ENCODE measurements at regions not wholly inside any gene's neighbourhood (a gene's known extent, or its start where the extent isn't known, plus 50 kb on each side); places are given as distances from the start of the nearest gene placed in this dataset.
"Not testable (repeated sequence)": the region's sequence is repeated elsewhere in the genome, so short reads cannot be mapped to it uniquely, and the experiment has no call there.

GRCh38 chr2:208782097-208782496 is 375.5 kb downstream of the PTH2R start:
- CTCF ChIA-PET = no interaction called here
- TF ChIP-seq EZH2 (IDR thresholded peaks at IDR 0.05; ENCODE audit: low read length, unreplicated experiment) (no peak), EZH2phosphoT487 (IDR thresholded peaks at IDR 0.05; ENCODE audit: borderline replicate concordance, low read length) (no peak), CTCF (conservative IDR thresholded peaks at IDR 0.05; ENCODE audit: low read depth, low read length) (no peak)
- BruUV-seq (replicated peaks) = no TSS peak
- no peak overlapping the region for H3K4me3 ChIP-seq (ENCODE audit: low read length)
- H3K9ac ChIP-seq (ENCODE audit: low read length) = no peak overlapping the region
- ATAC-seq (no peak), DNase-seq (no peak)
- no peaks in the 10 kb centered on the region for H4K20me1 ChIP-seq (ENCODE audit: low read length)
- intact Hi-C loops (cut with micrococcal nuclease) = no loop called here
- H2AFZ ChIP-seq (ENCODE audit: low read length) = no peak overlapping the region
- POLR2A ChIA-PET (ENCODE audit: unreplicated experiment) = no interaction called here
- no peaks in the 10 kb centered on the region for H3K36me3 ChIP-seq (ENCODE audit: low read depth, low read length)
- no peaks in the 10 kb centered on the region for H3F3A ChIP-seq (ENCODE audit: low read length, unreplicated experiment)
- H3K27me3 ChIP-seq (ENCODE audit: low read length) = no peaks in the 10 kb centered on the region
- H3K9me3 ChIP-seq (ENCODE audit: low read length) = no peaks in the 10 kb centered on the region
- H3K79me2 ChIP-seq (ENCODE audit: low read length) = no peaks in the 10 kb centered on the region
- H3K27ac ChIP-seq (ENCODE audit: low read length) = no peak overlapping the region
- no peaks in the 10 kb centered on the region for H3K9me2 ChIP-seq (replicated peaks; ENCODE audit: low read length)
- H3K4me2 ChIP-seq (ENCODE audit: low read length) = no peak overlapping the region
- H3K4me1 ChIP-seq (ENCODE audit: insufficient read depth, low read length) = no peaks in the 10 kb centered on the region

- no peaks in the 10 kb centered on the region for H3K79me2 ChIP-seq (ENCODE audit: low read length)
- intact Hi-C loops (cut with micrococcal nuclease) = no loop called here
- no peaks in the 10 kb centered on the region for H3K9me2 ChIP-seq (replicated peaks; ENCODE audit: low read length)
- H4K20me1 ChIP-seq (ENCODE audit: low read length) = no peaks in the 10 kb centered on the region
- POLR2A ChIA-PET (ENCODE audit: unreplicated experiment) = no interaction called here
- H3K4me3 ChIP-seq (ENCODE audit: low read length) = no peak overlapping the region
- H3K9me3 ChIP-seq (ENCODE audit: low read length) = no peaks in the 10 kb centered on the region
- DNase-seq (no peak), ATAC-seq (no peak)
- BruUV-seq (replicated peaks) = no TSS peak
- no peaks in the 10 kb centered on the region for H3K36me3 ChIP-seq (ENCODE audit: low read depth, low read length)
- no peaks in the 10 kb centered on the region for H3K4me1 ChIP-seq (ENCODE audit: insufficient read depth, low read length)
- no peaks in the 10 kb centered on the region for H3F3A ChIP-seq (ENCODE audit: low read length, unreplicated experiment)
- no peaks in the 10 kb centered on the region for H3K27me3 ChIP-seq (ENCODE audit: low read length)
- no peak overlapping the region for H3K9ac ChIP-seq (ENCODE audit: low read length)
- CTCF ChIA-PET = no interaction called here
- no peak overlapping the region for H3K4me2 ChIP-seq (ENCODE audit: low read length)
- TF ChIP-seq CTCF (conservative IDR thresholded peaks at IDR 0.05; ENCODE audit: low read depth, low read length) = no peak
- TF ChIP-seq EZH2phosphoT487 (IDR thresholded peaks at IDR 0.05; ENCODE audit: borderline replicate concordance, low read length) = no peak
- no peak for TF ChIP-seq EZH2 (IDR thresholded peaks at IDR 0.05; ENCODE audit: low read length, unreplicated experiment)
- H3K27ac ChIP-seq (ENCODE audit: low read length) = no peak overlapping the region
- H2AFZ ChIP-seq (ENCODE audit: low read length) = no peak overlapping the region
Observed at GRCh38 chr2:208783184-208783583, 376.6 kb downstream of the PTH2R start.

- DNase-seq; H3K36me3 ChIP-seq (ENCODE audit: low read depth, low read length); H3K79me2 ChIP-seq (ENCODE audit: low read length); intact Hi-C loops (cut with micrococcal nuclease); BruUV-seq (replicated peaks); ATAC-seq; H3K4me2 ChIP-seq (ENCODE audit: low read length); H4K20me1 ChIP-seq (ENCODE audit: low read length); H3K9ac ChIP-seq (ENCODE audit: low read length); H3K4me1 ChIP-seq (ENCODE audit: insufficient read depth, low read length); H2AFZ ChIP-seq (ENCODE audit: low read length); H3K27me3 ChIP-seq (ENCODE audit: low read length); H3K27ac ChIP-seq (ENCODE audit: low read length); H3K4me3 ChIP-seq (ENCODE audit: low read length); H3K9me2 ChIP-seq (replicated peaks; ENCODE audit: low read length); CTCF ChIA-PET; POLR2A ChIA-PET (ENCODE audit: unreplicated experiment); H3K9me3 ChIP-seq (ENCODE audit: low read length); H3F3A ChIP-seq (ENCODE audit: low read length, unreplicated experiment): not testable (repeated sequence)
Observed at GRCh38 chr2:208784774-208785173, 378.2 kb downstream of the PTH2R start.

Data from PC-3 (cell line).